ENCODE measurements at regions not wholly inside any gene's neighbourhood (a gene's known extent, or its start where the extent isn't known, plus 50 kb on each side); places are given as distances from the start of the nearest gene placed in this dataset.

DNA sequence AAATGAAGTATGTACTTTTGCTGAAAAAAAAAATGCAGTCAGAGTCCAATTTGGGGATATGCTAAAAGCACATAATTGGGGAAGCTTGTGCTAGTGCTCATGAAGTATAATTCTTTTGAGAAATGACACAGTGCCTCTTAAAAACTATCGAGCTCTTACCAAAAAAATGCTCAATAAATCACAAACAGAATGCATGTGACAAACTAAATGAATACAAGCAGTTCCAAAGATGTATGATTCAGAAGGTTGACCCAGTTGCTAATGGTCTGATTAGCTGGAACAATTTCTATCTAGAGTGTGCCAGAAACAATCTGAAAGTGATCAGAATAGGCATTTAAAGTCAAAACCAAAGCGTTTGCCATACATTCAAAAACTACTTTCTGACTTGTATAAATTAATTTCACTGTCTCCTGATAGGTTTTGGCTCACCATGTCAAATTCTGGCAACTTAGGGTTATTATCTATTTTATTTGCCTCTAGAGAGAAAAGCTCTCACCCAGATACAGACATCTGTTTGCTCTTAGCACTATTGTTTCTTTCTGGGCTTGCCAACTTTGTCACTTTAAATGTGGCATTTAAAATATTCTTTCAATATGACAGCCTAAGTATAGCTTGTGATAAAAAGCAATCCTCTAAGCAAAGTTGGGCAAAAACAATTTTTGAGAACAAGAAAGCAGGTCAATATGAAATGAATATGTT is 114.7 kb upstream of the AHR start:
- DNase-seq: no peak

DNA sequence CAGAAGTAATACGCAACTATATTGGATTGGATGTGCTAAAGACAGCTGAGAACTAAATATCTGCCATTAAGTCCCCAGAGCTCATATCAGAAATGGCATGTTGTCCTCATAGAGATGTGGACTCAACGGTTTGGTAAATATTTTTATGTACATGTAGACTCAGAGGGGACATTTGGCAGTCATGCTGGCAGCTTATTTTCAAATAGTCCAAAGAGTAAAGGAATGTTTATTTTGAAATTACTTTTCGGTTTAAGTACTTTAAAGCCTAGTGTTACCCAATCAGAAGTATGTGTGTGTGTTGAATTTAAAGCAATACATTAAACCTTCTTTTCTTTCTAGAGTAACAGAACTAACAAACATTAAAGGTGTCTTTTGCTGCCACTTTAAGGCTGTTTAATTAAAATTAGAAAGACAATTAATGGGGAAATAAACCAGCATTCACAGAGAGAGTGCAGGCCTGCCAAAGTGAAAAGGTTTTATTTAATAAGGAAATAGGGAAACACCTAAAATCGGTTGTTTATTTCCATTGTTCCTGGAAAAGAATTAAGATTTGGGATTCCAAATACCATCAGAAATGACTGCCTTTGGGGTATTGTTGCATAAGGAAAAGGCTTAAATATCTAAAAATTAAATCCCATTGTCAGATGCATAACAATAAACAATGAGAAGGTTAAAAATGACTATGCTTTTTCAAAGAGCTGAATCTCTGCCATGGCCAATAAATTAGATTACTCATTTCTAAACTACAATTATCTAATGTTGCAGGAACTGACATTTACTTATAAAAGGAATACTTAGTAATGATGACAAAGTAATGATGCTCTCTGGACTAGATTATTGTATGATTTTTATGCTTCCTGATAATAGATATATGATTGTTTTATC is 113.4 kb upstream of the AHR start:
- DNase-seq: no peak

DNA sequence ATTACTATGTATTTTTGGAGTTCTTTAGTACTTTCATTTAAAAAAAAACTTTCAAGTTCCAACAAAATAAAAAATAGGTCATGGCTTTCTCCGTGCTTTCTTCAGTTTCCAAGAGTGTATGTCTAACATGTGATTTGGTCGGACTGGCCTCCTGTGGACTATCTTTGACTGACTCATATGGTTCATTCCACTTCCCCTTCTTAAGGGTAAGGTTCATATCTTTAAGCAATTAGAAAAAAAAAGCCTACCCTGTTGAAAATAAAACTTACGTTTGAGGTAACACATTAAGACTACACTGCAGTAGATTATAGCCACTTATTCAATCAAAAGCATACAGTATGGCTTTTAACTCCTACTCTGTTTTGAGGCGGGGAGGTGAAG is 112.8 kb upstream of the AHR start:
- DNase-seq: peak; percentile 80

DNA sequence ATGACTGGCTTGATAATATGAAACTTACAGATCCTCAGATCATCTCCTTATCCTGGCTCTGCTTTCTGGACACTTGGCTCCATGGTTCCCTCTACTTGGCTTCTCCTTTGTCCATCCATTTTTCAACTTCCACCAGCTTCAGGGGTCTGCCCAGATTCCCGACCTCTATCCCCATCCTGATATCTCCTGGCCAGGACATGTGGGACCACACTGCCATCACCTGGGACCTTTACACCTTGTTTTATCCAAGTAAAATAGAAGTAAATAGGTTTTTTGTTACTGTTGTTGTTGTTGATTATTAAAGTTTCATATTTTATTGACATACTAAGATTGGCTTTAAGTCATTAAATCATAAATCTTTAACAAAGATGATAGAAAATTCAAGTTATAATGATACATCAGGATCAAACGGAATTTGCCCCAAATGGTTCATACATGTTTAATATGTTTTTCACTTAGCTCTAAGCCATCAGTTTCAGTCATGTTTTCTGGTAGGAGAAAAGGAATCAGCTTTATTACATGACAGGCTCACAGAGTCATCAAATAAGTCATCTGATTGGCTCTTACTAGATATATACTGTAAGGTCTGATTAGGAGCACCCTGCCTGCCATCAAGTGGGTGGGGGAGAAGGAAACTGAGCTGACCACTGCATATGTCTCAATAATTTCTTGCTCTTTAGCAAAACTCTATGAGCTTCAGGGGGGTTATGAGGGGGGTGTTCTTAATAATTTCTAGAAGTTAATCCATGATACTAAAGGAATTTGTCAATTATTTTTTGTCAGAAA is 111.5 kb upstream of the AHR start:
- no peak for DNase-seq

DNA sequence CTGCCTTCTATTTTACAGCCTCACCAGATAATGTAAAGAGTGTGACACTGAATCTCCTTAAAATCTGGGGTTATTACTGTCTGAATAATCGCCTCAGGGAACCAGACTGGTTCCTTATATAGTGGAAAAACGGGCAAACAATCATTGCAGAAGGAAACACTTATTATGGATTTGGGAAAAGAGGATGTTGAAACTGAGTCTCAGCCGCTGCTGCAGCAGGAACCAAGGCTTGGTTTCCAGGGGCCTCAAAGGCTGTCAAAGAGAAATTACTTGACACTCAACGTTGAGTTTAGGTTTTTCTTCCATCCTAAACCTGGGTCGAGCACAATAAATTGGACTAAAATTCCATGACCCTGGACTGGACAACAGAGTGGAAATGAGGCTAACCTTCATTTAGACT is 103.8 kb upstream of the AHR start:
- no peak for DNase-seq

DNA sequence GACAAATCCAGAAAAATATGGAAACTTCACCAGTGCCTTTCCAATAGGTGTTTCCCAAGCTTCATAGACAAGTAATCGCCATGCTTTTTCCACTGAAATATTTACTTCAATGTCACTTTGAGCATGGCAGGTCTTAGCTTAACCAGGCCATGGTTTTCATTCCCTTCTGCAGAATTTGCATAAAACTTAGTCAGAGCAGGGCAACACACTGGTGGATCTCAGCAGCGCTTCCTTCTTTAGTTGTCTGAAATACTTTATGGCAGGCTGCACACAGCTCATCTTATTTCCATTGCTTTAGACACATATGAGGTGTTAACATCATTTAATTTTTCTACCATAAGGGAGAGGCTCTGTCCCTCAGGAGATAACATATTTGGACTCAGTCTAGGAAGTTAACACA is 102.9 kb upstream of the AHR start:
- DNase-seq: no peak

DNA sequence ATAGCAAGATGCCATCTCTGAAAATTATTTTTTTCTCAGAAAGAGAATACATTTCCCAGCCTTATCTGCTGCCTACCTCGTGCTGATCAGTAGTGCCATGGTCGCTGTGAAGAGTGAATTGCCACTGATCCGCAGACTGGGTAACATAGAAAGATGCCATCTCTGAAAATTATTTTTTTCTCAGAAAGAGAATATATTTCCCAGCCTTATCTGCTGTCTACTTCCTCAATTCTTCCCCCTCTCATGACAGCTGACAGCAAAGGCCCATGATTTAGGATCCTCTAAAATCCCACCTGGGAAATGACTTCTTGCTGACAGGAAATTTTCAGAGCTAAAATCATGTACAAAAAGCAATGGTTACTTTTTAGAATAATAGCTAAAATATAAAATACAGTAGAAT is 92.5 kb upstream of the AHR start:
- peak; percentile 78 for DNase-seq

DNA sequence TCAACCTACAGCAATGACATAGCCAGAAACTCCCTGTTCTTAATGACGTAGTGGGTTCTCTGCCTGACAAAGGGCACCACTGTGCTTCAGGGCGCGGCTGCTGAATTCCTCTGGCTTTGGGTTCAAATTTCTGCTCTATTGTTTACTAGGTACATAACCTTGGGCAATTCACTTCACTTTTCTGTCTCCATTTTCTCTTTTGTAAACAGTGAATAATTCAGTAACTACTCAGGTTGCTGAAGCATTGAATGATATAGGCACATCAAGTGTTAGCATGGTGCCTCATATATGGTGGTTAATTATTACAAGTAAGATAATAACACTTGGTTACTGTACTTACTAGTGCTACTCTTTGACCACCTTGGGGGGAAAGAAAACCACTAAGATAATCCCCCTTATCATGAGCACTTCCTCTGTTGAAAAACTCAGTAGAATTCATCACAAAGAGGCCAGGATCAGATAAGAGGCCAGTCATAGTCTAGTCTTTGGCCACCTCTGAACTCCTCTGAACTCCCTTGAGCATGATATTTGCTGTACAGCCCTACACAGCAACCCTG is 92.0 kb upstream of the AHR start:
- DNase-seq: peak; percentile 88

DNA sequence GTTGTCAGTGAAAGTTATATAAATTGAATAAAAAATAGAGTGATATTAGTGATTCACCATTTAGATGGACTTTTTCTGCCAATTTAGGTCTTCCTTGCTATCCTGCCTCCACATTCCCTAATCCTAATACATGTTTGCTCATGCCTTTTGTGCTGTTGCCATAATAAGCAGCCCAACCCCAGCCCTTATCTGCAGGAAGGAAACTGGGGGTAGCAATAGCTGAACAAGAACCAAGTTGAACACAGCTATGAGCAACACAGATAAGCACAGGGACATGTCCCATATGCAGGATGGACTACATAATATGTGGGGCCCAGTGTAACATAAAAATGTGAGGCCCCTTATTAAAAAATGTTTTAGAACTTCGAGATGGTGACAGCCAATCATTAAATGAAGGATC is 91.2 kb upstream of the AHR start:
- DNase-seq: peak; percentile 95

DNA sequence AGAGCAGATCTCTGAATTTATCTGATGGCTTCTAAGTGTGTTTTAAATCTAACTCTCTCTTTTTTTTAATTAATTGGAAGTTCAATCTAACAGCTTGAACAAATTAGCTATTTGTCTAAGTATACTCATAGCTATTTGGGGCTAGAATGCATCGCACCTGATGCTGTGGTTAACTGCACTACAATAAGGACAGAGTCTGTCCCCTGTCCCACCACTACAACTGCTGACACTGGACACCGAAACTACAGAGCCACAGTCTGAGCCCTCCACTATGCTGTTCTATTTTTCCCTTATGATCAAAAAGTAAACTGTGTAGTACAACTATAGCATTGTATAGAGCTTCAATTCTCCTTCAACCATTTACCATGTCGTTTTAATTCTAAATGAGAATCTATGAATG is 89.4 kb upstream of the AHR start:
- DNase-seq: no peak

DNA sequence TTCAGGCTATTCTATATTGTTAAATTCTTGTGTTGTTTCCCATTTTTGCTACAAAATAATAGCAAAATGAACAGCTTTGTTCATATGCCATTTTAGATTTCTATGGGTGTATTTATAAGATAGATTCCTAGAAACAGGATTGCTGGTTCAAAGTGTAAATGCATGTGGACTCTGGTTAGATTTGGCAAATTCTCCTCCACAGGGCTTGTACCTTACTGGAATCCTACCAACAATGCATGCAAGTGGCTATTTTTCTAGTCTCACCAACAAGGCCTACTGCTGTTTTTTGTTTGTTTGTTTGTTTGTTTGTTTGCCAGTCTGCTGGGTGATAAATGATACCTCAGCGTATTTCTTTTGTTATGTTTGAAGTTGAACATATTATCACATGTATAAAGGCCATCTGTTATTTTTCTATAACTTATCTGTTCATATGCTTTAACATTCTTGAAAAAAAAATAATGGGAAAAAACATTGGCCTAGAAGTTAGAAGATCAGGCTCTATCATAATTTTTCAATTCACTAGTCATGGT is 87.1 kb upstream of the AHR start:
- no peak for DNase-seq

DNA sequence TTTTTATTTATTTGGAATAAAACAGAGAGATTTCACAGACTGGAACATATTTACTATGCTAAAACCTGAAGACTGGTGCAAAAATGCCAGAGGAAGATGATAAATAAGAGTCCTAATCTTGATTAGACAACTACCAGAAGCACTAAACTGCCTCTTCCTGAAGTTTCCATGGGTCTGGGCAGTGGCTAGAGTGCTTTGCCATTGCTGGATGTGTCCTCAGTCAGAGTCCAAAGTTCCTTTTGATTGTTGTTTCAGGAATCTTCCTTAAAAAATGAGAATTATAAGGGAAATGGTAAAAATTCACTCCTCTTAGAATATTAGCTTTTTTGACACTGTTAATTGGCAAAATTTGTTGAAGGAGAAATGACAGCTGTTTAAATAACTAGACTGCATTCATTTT is 86.3 kb upstream of the AHR start:
- DNase-seq: no peak

DNA sequence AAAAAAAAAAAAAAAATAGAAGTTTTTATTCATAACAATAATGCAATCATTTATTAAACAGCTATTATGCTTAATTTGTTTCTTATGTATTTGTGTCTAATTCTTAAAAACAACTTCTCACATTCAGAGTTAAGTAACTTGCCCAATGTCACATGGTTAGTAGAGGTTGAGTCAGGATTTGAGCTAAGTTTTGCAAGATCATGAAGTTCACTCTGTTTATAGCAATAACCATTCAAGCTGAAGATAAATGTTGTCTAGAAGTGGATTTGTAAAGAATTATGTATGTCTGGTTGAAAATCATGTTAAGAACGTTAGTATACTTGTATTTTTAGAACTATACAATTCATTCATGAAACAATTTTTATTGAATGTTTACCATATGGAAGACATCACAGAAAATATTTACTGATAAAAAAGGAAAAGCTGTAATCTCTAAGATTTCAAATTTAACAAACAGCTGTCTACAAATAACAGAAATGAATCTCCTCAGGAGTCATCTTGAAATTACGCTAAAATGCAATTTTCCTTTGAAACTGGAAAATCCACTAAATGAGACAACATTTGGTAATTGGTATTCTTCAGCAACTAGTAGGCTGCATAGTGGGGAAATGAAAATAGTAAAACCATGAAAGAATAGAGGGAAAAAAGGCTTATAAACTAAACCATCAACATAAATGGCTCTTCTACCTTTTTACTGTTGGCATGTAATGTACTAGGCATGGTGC is 70.5 kb upstream of the AHR start:
- DNase-seq: no peak

DNA sequence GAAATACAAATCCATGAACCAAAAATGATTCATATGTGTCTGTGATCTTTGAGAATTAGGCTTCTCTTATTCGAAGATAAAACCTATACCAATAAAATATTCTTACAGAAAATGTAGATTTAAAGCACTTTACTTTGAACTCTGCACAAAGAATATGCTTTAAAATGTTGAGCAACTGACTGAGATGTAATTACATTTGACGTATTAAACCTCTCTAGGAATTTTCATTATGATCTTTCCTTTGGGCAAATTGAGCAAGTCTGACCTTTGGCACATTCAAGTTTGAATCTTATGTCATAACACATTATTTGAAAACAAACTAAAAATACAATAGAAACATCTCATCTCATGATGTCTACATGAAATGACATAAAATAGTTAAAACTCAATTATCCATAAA is 69.2 kb upstream of the AHR start:
- DNase-seq: no peak

DNA sequence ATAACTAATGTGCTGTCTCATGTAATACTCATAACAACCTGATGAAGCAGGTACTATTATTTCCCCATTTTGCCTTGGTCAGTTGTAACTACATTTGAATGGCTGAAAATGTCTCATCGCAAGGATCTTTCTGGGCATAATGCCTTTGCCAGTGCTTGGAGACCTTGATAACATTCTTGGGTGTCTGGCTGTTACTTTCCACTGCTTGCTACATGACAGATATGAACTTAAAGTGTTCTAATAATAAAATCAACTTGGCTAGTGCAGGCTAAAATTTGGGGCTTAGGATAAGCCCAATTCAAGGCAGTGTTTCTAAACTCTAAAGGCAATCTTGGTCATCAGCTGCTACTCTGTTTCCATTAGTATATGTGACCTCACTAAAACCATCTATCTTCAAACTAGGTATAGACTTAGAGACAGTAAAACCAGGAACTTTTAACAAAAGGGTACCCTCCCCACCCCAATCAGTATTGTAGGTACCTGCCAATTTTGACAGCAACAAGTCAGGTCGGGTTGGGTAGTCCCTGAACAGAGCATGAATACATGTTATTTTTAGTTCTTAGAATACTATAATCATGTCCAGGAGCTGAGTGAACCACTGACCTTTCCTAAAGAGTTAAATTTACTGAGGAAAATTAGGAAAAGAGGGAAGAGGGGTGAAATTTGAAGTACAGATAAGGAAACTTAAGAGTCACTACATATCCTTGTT is 68.2 kb upstream of the AHR start:
- DNase-seq: peak; percentile 81

DNA sequence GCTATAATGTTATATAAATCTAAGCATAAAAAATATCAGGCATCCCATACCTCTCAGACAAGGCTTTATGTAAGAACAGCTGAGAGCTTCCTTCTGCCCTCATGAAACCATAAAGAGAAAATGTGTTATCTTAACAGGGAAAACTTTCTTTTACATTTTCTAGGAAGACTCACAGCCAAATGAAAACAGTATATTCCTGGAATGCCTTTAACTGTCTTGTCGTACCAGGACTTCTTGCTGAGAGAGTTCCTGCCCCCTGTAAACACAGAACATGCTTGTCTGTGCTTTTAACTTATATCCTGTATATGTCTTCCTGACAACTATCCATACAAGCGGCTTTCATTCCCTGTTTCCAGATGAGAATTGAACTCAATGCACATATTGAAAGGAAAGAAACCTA is 64.8 kb upstream of the AHR start:
- DNase-seq: peak; percentile 25

DNA sequence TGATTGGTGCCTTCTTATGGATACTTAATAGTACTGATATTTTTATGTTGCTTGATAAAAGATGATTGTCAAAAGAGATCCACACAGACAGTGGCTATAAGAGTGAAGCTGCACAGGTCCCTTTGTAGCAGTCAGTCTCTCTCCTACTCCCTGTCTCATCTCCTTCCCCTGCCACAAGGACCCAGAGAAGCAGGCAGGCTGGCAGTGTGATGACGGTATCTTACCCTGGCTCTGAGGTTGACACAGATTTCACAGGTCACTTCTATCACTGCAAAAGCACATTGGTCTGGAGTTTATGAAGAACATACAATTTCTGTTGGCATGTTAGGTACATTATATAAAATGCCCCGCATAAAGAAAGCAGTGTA is 64.4 kb upstream of the AHR start:
- peak; percentile 51 for DNase-seq

DNA sequence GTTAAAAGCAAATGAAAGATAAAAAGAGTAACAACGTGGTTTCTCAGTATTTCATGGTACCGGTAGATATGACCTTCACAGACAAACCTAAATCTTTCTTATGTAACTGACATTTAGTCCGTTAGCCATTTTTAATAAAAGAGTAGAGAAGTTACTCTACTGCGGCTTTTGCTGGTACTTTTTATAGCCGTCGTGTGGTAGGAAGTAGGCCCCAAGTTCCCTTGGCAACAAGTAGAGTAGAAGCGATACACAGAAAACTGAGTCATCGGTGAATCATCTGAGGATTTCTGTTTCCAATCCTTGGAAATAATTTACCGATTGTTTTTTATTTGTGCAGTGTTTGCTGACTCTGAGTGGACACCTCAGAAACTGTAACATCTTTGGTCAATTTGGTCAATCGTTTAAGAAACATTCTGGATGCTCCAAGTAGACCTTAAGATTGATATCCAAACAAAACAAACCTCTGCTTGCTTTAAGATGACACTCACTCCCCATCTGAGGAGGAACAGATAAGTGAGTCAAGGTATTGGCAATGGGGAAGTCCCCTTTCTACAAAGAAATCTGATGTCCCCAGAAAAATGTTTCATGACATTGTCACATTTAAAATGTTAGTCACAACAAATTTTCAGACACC is 63.9 kb upstream of the AHR start:
- DNase-seq: peak; percentile 93

DNA sequence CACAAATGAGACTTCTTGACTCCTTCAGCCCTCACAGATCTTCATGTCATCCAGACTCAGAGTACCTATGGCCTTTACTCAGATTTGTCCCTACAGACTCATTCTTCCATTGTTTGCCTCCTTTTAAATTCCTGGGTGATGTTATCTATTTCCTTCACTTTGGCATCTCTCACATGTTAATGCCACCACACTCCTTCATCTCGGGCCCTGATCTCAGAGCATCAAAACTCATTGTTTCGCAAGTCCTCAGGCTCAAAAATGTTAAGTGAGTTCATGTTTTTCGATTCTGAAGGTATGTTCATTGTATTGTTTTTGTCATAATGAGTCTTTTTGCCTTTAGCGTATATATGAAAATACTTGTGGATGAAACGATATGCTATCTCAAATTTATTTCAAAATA is 62.3 kb upstream of the AHR start:
- DNase-seq: no peak

DNA sequence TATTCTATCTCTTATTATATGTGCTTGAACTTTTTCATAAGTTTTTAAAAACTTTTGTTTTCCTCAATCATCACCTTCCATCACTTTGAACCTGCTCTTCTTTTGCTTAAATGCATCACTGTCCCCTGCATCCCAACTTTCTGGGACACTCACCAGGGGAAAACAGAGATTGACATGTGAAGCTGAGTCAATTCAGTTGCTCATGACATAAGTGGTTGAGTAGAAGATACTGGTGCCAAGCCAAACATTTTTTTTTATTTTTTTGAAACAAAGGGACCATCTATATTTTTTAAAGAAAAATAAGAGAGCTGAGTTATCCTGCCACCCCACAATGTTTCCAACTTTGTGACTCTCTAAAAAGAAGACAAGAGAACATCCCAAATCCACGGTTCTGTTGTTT is 61.8 kb upstream of the AHR start:
- DNase-seq: no peak

DNA sequence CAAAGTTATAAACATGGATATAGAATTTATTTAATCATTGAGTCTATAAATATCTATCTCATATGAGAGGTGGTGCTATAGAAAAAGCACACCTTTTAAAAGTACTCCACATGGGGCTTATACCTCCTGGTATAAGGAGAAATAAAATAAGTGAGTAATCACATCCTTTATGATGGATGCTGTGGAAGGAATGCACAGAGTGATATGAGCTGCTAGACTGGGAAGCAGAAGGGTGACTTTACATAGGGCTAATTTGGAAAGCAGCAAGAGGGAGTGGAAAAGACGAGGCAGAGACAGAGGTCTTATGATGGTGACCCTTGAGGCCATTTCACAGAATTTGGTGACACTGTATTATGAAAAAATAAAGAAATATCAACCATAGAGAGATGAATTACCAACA is 59.4 kb upstream of the AHR start:
- no peak for DNase-seq
